Activated naive CD4-positive, alpha-beta T cell treated with anti-CD3 and anti-CD28 coated beads, Interleukin-2, amount 50 U/mL, for 72 hours (primary cell): ENCODE measurements at regions not wholly inside any gene's neighbourhood (a gene's known extent, or its start where the extent isn't known, plus 50 kb on each side); places are given as distances from the start of the nearest gene placed in this dataset.
"Not testable (repeated sequence)": the region's sequence is repeated elsewhere in the genome, so short reads cannot be mapped to it uniquely, and the experiment has no call there.

Source experiments
- ATAC-seq, 2 donors: fragments of 150-1000 bp; cut with Tn5 transposase; 2 replicates each; pipeline ENCODE4 v1.10.0; 2021; ENCODE audit warnings: mild to moderate bottlenecking in 2 of 2, moderate library complexity in 2 of 2
- DNase-seq, 2 donors: peaks; one replicate each; pipeline ENCODE4 v3.0.0; 2021 to 2022; ENCODE audit warnings: low spot score in 2 of 2
- H3K27ac Mint-ChIP-seq, 2 donors: one replicate each; pipeline ENCODE4 v1.8.0; 2022; ENCODE audit warnings: mild to moderate bottlenecking in 2 of 2, mixed read lengths in 2 of 2
- H3K36me3 Mint-ChIP-seq, 2 donors: one replicate each; pipeline ENCODE4 v1.8.0; 2022; ENCODE audit warnings: mixed read lengths in 2 of 2
- H3K9me3 Mint-ChIP-seq, 2 donors: one replicate each; pipeline ENCODE4 v1.8.0; 2022; ENCODE audit warnings: mixed read lengths in 2 of 2

- H3K36me3 Mint-ChIP-seq: no peaks in the 10 kb centered on the region
- H3K9me3 Mint-ChIP-seq: peaks cover 0 to 2% of the 10 kb centered on the region in 2 donors
- DNase-seq: no peak
- no peak for ATAC-seq
- H3K27ac Mint-ChIP-seq: no peak overlapping the region
Measured at GRCh38 chr6:120553353-120553752, 780.9 kb downstream of the TBC1D32 start.

GRCh38 chr6:120545353-120545752, 788.9 kb downstream of the TBC1D32 start:
- Mint-ChIP-seq H3K27ac (no peak overlapping the region), H3K9me3 (peaks cover 0 to 3% of the 10 kb centered on the region in 2 donors), H3K36me3 (no peaks in the 10 kb centered on the region)
- DNase-seq (no peak), ATAC-seq (no peak)

- no peak for ATAC-seq
- no peaks in the 10 kb centered on the region for H3K36me3 Mint-ChIP-seq
- H3K9me3 Mint-ChIP-seq: peaks cover 8 to 10% of the 10 kb centered on the region in 2 donors
- DNase-seq: no peak
- H3K27ac Mint-ChIP-seq: no peak overlapping the region
Measured at GRCh38 chr6:120534954-120535353, 799.3 kb downstream of the TBC1D32 start.

DNA sequence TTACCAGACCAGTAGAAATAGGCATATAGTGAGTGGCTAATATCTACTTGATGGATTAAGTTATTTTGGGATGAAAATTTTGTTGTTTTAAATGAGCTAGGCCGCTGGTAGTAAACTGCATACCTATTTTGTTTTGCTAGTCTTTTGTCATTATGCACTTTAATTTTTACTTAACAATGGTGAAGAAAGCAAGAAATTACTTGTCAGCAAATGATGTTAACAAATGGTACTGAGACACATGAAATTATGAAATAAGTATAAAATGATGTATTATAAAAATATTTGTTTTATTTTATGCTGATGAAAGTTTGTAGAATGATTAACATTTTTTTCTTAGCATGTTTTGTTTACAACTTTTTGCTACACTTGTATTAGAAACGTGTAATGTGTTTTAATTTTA, 807.7 kb downstream of the TBC1D32 start:
- ATAC-seq: no peak
- peaks cover 9 to 11% of the 10 kb centered on the region in 2 donors for H3K9me3 Mint-ChIP-seq
- DNase-seq: no peak

GRCh38 chr6:120514544-120514943, 819.7 kb downstream of the TBC1D32 start:
- Mint-ChIP-seq H3K27ac (no peak overlapping the region), H3K9me3 (peaks cover 0 to 11% of the 10 kb centered on the region in 2 donors)
- no peak for ATAC-seq

More for the DNA sequence above, 807.7 kb downstream of the TBC1D32 start:
- no peaks in the 10 kb centered on the region for H3K36me3 Mint-ChIP-seq
- no peak overlapping the region for H3K27ac Mint-ChIP-seq

GRCh38 chr6:120511712-120512111, 822.6 kb downstream of the TBC1D32 start:
- DNase-seq: no peak
- Mint-ChIP-seq H3K27ac (no peak overlapping the region), H3K9me3 (peaks cover 0 to 13% of the 10 kb centered on the region in 2 donors), H3K36me3 (no peaks in the 10 kb centered on the region)
- no peak for ATAC-seq

More at GRCh38 chr6:120514544-120514943, 819.7 kb downstream of the TBC1D32 start:
- H3K36me3 Mint-ChIP-seq: no peaks in the 10 kb centered on the region
- DNase-seq: no peak

DNA sequence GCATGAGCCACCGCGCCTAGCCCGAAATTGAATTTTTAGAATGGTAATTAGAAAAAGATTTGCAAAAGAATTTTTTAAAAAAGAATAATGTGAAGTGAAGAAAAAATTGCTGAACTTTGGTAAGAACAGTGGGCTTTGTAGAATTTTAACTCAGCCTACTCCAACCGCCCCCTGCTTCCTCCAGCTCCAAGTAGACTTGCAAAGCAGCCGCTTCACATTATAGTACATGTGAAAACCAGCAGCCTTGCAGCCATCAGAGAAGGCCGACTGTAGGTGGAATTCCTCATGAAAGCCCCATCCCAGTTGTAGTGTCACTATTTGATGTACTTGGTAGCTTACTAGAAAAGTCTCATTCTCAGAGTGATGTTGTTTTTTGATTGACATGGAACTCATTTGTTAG, 835.6 kb downstream of the TBC1D32 start:
- ATAC-seq (no peak), DNase-seq (no peak)
- Mint-ChIP-seq H3K36me3 (no peaks in the 10 kb centered on the region), H3K27ac (no peak overlapping the region), H3K9me3 (peaks cover 0 to 4% of the 10 kb centered on the region in 2 donors)

GRCh38 chr6:120496661-120497060, 837.6 kb downstream of the TBC1D32 start:
- no peak for ATAC-seq

DNA sequence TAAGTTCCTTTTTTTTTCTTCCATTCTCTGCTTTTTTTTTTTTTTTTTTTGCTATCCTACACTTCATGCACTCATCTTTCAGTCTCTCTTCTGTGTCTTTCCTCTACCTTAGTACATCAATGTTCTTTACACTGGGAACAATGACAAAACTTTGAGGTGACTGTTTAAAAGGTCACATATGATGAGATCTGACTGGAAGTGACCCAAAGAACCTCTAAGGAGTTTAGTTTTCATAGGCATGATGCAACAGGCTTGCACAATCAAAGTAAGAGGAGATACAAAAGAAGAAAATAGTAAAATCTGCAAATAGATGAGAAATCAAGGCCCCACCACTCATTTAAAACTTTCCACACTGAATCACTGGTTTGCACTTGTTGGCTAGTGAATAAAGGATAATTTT, 840.8 kb downstream of the TBC1D32 start:
- H3K27ac Mint-ChIP-seq: no peak overlapping the region
- ATAC-seq: no peak
- DNase-seq: no peak
- no peaks in the 10 kb centered on the region for H3K36me3 Mint-ChIP-seq
- no peaks in the 10 kb centered on the region for H3K9me3 Mint-ChIP-seq

More at GRCh38 chr6:120496661-120497060, 837.6 kb downstream of the TBC1D32 start:
- no peak for DNase-seq
- H3K27ac Mint-ChIP-seq: no peak overlapping the region
- no peaks in the 10 kb centered on the region for H3K36me3 Mint-ChIP-seq
- H3K9me3 Mint-ChIP-seq: peaks cover 0 to 4% of the 10 kb centered on the region in 2 donors

DNA sequence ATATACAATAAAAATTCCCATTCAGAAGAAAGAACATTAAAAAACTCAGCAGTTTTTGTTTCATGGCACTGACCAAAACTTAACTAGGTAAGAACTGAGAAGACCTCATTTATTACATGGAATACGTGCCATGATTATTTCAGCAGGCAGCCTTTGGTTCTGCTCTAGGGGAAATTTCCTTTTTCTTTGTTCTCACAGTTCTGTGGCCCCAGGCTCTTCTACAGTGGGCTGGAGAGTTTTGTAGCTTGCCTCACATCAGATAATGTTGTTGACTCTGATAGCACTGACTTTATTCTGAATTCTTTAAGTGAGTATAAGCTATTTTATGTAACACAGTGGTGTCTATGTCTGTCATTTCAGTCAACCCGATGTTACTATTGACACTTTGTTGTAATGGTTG, 844.3 kb downstream of the TBC1D32 start:
- H3K36me3 Mint-ChIP-seq: no peaks in the 10 kb centered on the region

DNA sequence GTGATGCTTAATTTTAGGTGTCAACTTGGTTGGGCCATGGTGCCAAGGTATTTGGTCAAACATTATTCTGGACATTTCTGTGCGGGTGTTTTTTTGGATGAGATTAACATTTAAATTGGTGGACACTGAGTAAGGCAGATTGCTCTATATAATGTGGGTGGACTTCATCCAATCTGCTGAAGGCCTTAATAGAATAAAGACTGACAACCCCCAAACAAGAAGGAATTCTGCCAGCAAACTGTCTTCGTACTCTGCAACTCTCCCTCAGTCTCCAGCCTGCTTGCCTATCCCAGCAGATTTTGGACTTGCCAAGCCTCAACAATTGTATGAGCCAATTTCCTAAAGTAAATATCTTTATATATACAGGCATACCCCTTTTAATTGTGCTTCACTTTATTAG, 850.1 kb downstream of the TBC1D32 start:
- ATAC-seq (no peak), DNase-seq (no peak)
- peaks cover 0 to under 1% of the 10 kb centered on the region in 2 donors for H3K9me3 Mint-ChIP-seq
- H3K27ac Mint-ChIP-seq: no peak overlapping the region
- peaks cover 6% of the 10 kb centered on the region in 2 donors for H3K36me3 Mint-ChIP-seq

More for the DNA sequence above, 844.3 kb downstream of the TBC1D32 start:
- no peaks in the 10 kb centered on the region for H3K9me3 Mint-ChIP-seq
- DNase-seq (no peak), ATAC-seq (no peak)
- no peak overlapping the region for H3K27ac Mint-ChIP-seq

- peaks cover 8 to 15% of the 10 kb centered on the region in 2 donors for H3K9me3 Mint-ChIP-seq
- no peak for DNase-seq
- no peak for ATAC-seq
- peaks cover 10 to 11% of the 10 kb centered on the region in 2 donors for H3K36me3 Mint-ChIP-seq
- no peak overlapping the region for H3K27ac Mint-ChIP-seq
Measured at GRCh38 chr6:120478650-120479049, 855.6 kb downstream of the TBC1D32 start.

DNA sequence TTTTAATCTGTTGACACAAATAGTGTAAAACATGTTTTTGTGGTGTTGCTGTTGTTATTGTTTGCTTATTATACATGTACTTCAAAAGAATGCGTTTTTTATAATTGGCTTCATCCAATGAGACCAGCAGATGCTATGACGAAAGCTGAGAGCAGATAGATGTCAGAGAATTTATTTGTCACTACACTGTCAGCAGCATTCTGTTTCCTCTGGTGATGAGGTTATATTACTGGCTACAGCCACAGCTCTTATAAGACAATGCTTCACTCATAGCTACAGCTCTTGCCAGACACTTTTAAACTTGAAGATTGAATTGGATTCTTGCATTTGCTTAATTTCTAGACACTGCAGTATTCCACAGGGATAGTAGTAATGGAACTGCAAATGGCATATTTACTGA, 860.5 kb downstream of the TBC1D32 start:
- H3K9me3 Mint-ChIP-seq: peaks cover 11 to 13% of the 10 kb centered on the region in 2 donors
- H3K36me3 Mint-ChIP-seq: peaks cover under 1 to 1% of the 10 kb centered on the region in 2 donors
- ATAC-seq (no peak), DNase-seq (no peak)
- no peak overlapping the region for H3K27ac Mint-ChIP-seq

- Mint-ChIP-seq H3K27ac (no peak overlapping the region), H3K36me3 (no peaks in the 10 kb centered on the region)
Measured at GRCh38 chr6:120468486-120468885, 865.8 kb downstream of the TBC1D32 start.

DNA sequence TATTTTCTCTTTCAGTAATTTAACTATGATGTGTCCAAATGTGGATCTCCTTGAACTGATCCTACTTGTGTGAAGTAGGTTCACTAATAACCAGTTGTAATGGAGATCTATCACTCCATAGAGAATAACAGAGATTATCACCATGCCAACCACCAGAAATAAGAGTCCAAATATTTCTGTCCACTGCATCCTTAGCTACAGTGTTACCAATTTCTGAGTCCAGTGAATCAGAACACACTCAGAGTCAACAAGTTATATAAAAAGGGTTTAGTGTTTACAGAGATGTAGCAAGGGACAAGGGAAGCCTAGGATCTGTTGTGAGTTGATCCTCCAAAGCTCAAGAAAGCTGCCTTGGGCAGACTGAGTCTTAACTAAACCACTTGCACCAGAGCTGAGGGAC, 882.8 kb downstream of the TBC1D32 start:
- DNase-seq: no peak
- H3K27ac Mint-ChIP-seq: no peak overlapping the region
- H3K9me3 Mint-ChIP-seq: peaks cover 6% of the 10 kb centered on the region in 2 donors
- no peak for ATAC-seq
- no peaks in the 10 kb centered on the region for H3K36me3 Mint-ChIP-seq

More at GRCh38 chr6:120468486-120468885, 865.8 kb downstream of the TBC1D32 start:
- peaks cover 8 to 30% of the 10 kb centered on the region in 2 donors for H3K9me3 Mint-ChIP-seq
- ATAC-seq (no peak), DNase-seq (no peak)

DNA sequence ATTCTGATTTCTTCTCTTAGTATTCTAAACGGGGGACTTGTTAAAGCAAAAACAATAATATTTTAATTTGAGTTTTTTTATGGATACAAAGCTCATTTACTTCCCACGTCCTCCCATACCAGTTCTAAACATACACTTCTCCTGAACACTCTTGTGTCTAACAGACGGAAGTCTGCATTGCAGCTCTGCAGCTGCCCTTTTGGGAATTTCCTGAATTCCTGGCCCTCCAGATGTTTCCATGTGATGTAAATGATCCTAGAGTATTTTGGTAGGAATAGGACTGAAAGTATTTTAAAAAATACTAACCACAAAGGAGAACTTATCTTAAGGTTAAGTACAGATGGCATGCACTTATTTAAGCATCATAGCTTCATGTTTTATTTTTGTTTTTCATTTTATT, 886.7 kb downstream of the TBC1D32 start:
- Mint-ChIP-seq H3K9me3 (no peaks in the 10 kb centered on the region), H3K36me3 (no peaks in the 10 kb centered on the region), H3K27ac (no peak overlapping the region)
- no peak for DNase-seq
- ATAC-seq: no peak

GRCh38 chr6:120432840-120433239, 901.4 kb downstream of the TBC1D32 start:
- DNase-seq, H3K27ac Mint-ChIP-seq, H3K36me3 Mint-ChIP-seq, ATAC-seq, H3K9me3 Mint-ChIP-seq: not testable (repeated sequence)

DNA sequence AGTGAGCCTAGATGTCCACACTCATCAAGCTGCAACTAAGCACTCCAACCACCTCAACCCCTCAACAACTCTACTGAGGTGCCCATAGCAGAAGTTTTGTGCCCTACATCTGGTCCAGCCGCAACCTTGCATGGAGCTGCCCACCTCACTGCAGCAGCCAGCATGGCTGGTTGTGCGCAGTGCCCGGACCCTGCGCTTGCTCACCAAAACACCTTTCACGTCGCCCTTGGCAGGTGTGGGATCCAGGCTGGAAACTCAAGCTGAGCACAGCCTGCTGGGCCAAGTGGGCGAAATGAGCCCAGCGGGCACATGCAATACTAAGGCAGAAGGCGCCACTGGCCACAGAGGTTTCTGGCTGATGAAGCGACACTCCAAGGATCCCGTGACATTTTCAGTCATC, 902.4 kb downstream of the TBC1D32 start:
- DNase-seq (no peak), ATAC-seq (no peak)
- Mint-ChIP-seq H3K9me3 (peaks cover 9% of the 10 kb centered on the region in 2 donors), H3K27ac (no peak overlapping the region), H3K36me3 (no peaks in the 10 kb centered on the region)

GRCh38 chr6:120411394-120411793, 922.9 kb downstream of the TBC1D32 start:
- Mint-ChIP-seq H3K36me3 (no peaks in the 10 kb centered on the region), H3K9me3 (peaks cover 5% of the 10 kb centered on the region in 2 donors), H3K27ac (no peak overlapping the region)
- DNase-seq: no peak
- ATAC-seq: no peak
